Large intestine (tissue), 3 donors: ENCODE measurements at regions not wholly inside any gene's neighbourhood (a gene's known extent, or its start where the extent isn't known, plus 50 kb on each side); places are given as distances from the start of the nearest gene placed in this dataset.

Source experiments
- DNase-seq, 2 donors: peaks; one replicate each; pipeline versions ENCODE4 v3.0.0 to v3.0.0-alpha.2; 2013
- H3K27ac ChIP-seq: one replicate; pipeline ENCODE4 v1.5.1; 2013; ENCODE audit warnings: low read length
- H3K27me3 ChIP-seq: 2 replicates; pipeline ENCODE4 v1.6.1; 2013; ENCODE audit warnings: low read length; ENCODE audit not compliant: control insufficient read depth, insufficient read depth
- H3K36me3 ChIP-seq: 2 replicates; pipeline ENCODE4 v1.6.1; 2013; ENCODE audit warnings: low read length; ENCODE audit not compliant: control insufficient read depth, insufficient read depth
- H3K4me1 ChIP-seq: one replicate; pipeline ENCODE4 v1.6.1; 2013; ENCODE audit warnings: low read length; ENCODE audit not compliant: control insufficient read depth, insufficient read depth
- H3K4me3 ChIP-seq: one replicate; pipeline ENCODE4 v1.5.1; 2013; ENCODE audit warnings: low read length
- H3K9me3 ChIP-seq: one replicate; pipeline ENCODE4 v1.6.1; 2013; ENCODE audit warnings: mild to moderate bottlenecking, low read depth, low read length, moderate library complexity; ENCODE audit not compliant: control insufficient read depth
- WGBS: methylation state at CpG from one replicate; pipeline ENCODE4 v1.1.5; 2013; ENCODE audit warnings: low lambda C conversion rate; ENCODE audit not compliant: insufficient coverage; 5-methylcytosine and 5-hydroxymethylcytosine counted together

DNA sequence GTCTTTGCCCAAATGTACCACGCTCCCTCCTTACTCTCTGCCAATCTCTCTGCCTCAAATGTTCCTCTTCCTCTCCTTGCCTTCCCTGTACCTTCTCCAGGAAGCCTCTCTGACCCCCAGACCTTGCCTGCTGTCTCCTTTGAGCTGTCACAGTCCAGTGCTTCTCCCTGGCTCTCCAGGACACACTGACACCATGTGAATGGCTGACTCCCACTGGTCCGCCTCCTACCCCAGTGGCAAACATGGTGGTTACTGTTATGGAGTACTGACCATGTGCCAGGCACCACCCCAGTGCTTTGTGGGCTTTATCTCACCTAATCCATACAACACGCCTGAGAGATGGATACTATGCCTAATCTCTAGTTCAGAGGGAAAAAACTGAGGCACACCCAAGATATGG is 141.9 kb downstream of the TPRA1 start:
- Histone ChIP-seq H3K36me3 (no peaks in the 10 kb centered on the region), H3K4me3 (no peak overlapping the region), H3K27ac (no peak overlapping the region), H3K4me1 (no peaks in the 10 kb centered on the region), H3K27me3 (peaks cover 20% of the 10 kb centered on the region), H3K9me3 (no peaks in the 10 kb centered on the region)
- WGBS = no CpG with 5 or more reads among the region's 3 CpGs
- DNase-seq = no peak

DNA sequence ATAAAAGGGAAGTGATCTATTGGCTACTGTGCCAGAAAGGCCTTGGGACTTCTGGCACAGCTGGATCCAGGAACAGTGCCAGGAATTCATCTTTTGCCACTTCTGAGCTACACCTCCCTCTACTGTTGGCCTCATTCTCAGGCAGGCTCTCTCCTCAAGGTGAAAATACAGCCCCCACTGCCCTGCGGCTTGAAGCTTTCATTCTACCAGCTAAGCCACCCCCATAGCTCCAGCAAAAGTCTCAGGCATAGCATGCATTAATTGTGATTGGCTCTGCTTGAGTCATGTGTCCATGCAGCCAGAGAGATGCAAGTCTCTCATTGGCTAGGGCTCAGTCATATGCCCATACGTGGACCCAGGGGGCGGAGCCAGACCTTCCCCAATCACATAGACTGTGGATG is 142.4 kb downstream of the TPRA1 start:
- H3K27me3 ChIP-seq = peaks cover 16% of the 10 kb centered on the region

DNA sequence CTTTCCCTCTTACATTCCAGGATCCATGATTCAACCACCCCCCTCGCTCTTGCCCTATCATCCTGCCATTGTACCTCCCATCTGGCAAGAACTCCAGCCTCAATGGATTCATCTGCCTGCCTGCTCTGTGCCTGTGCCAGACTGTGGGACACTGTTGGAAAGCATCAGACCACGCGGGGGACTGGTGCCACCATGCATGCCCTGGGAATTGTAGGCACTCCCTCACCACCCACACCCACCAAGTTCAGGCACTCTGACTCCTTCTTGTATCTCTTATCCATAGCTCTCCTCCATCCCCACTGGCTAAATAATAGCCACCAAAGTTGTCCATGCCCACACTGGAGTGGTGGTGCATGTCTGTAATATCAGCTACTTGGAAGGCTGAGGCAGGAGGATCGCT is 143.8 kb downstream of the TPRA1 start:
- no peak overlapping the region for H3K4me3 ChIP-seq
- no peaks in the 10 kb centered on the region for H3K36me3 ChIP-seq
- no CpG with 5 or more reads among the region's 4 CpGs for WGBS
- DNase-seq = no peak
- no peaks in the 10 kb centered on the region for H3K4me1 ChIP-seq
- no peak overlapping the region for H3K27ac ChIP-seq
- H3K27me3 ChIP-seq = peaks cover 5% of the 10 kb centered on the region
- H3K9me3 ChIP-seq = no peaks in the 10 kb centered on the region

More for the DNA sequence above, 142.4 kb downstream of the TPRA1 start:
- Histone ChIP-seq H3K9me3 (no peaks in the 10 kb centered on the region), H3K4me3 (no peak overlapping the region), H3K4me1 (no peaks in the 10 kb centered on the region), H3K27ac (no peak overlapping the region), H3K36me3 (no peaks in the 10 kb centered on the region)
- no peak for DNase-seq
- 80% methylated on average over 1 of the region's 3 CpGs for WGBS

DNA sequence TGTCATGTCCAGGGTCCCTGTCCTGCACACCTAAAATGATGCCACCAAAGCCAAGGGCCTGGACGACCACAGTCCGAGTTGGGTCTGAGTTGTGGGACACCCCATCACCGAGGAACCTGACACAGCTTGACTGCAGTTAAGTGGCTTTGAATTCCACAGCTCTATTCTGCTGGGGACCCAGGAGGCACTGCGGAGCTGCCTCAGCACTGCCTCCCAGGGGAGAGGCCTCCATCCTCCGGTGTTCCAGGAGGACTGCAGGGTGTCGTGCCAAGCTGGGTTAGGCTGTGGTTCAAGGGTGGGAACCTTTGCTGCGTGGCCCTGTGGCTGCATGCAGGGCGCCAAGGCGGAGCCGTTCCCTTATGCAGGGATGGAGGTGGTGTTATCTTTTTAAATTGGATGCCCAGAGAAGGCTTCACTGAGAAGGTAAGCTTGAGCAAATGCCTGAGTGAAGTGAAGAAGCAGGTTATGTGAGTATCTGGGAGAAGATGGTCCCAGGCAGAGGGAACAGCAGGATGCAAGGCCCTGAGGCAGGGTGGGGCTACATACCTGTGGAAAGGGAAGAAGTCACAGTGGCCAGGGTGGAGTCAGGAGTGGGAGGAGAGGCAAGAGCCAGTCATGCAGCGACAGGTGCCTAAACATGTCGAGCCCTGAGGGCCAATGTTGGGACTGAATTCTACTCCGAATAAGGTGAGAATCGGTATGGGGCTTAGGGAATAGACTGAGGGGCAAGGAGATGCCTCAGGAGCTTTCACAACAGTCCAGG is 144.8 kb downstream of the TPRA1 start:
- no peak overlapping the region for H3K4me3 ChIP-seq
- no peak overlapping the region for H3K27ac ChIP-seq
- H3K9me3 ChIP-seq = no peaks in the 10 kb centered on the region
- no peaks in the 10 kb centered on the region for H3K4me1 ChIP-seq
- no CpG with 5 or more reads among the region's 14 CpGs for WGBS
- DNase-seq = no peak
- H3K27me3 ChIP-seq = peaks cover 3% of the 10 kb centered on the region
- H3K36me3 ChIP-seq = no peaks in the 10 kb centered on the region

DNA sequence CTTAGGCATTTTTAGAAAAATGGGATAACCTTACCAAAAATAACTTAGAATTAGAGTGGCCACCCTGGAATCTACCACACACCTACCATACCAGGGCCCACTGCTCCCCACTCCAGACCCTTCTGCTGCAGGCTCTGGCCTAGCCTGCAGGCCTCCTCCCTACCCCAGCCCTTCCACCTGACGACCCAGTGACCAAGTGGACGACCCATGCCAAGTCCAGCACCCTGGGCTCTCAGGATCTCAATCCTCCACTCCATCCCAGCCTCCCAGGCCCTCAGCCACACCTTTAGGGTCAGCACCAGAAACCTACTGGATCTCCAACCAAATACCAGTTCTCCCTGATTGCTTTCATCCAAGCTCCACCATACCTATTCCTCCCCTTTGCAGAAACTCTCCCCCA is 145.8 kb downstream of the TPRA1 start:
- DNase-seq = no peak
- Histone ChIP-seq H3K9me3 (no peaks in the 10 kb centered on the region), H3K4me1 (no peaks in the 10 kb centered on the region), H3K27ac (no peak overlapping the region), H3K4me3 (no peak overlapping the region), H3K27me3 (peaks cover 3% of the 10 kb centered on the region), H3K36me3 (no peaks in the 10 kb centered on the region)
- WGBS = no CpG with 5 or more reads among the region's 2 CpGs

DNA sequence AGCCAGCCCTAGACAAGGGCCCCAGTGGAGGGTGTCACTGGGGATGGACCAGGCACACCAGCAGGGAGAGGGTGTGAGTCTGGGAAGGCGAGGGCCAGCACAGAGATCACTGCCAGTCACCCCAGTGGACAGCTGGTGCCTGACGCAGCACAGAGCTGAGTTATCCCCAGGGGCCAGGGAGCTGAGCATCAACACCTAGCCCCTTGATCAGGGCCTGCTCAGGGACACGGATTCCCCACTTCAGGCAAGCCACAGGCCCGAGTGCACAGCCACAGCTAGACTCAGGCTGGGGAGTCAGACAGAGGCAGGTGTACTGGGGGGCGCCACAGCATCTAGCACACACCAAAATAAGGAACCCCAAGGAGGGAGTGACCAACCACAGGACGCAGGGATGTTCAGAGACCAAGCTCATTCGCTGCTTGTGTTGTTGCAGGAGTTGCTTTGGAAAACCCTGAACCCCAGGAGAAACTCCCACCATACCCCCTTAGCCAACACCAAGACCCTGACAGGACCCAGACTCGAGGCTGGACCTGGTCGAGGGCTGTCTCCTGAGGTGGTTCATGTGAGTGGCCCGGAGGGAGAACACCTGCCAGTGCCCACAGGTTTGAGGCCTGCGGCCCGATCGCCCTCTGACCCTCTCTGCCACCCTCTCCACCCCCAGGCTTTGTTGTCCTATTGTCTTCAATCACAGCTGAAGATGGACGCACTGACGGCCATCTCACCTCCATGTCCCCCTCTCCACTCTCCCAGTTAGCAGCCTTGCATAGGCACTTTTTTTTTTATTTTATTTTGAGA is 146.8 kb downstream of the TPRA1 start:
- Histone ChIP-seq H3K36me3 (no peaks in the 10 kb centered on the region), H3K9me3 (no peaks in the 10 kb centered on the region), H3K27ac (no peak overlapping the region), H3K4me1 (no peaks in the 10 kb centered on the region), H3K27me3 (peaks cover 3% of the 10 kb centered on the region), H3K4me3 (no peak overlapping the region)
- 98% methylated on average over 5 of the region's 15 CpGs for WGBS
- DNase-seq = no peak

DNA sequence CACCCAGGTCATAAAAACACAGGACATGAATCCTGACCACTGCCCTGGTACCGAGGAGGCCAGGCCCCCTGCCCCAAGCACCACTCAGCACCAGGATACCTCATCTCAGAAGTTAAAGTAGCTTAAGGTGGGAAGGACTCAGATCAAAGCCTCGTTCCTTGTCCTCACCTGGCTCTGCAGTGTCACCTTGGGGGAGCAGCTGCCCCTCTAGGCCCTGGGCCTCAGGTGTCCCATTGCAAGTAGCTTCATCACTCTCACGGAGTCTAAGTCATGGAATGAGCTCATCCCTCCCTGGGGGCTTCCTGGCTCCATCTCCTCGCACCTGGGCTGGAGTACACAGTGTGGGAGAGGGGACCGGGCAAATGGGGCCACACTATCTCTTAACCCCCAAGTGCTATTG is 148.0 kb downstream of the TPRA1 start:
- WGBS = no CpG with 5 or more reads among the region's 5 CpGs
- Histone ChIP-seq H3K36me3 (no peaks in the 10 kb centered on the region), H3K9me3 (no peaks in the 10 kb centered on the region), H3K4me1 (no peaks in the 10 kb centered on the region), H3K4me3 (no peak overlapping the region), H3K27ac (no peak overlapping the region), H3K27me3 (peaks cover 3% of the 10 kb centered on the region)
- DNase-seq = no peak

DNA sequence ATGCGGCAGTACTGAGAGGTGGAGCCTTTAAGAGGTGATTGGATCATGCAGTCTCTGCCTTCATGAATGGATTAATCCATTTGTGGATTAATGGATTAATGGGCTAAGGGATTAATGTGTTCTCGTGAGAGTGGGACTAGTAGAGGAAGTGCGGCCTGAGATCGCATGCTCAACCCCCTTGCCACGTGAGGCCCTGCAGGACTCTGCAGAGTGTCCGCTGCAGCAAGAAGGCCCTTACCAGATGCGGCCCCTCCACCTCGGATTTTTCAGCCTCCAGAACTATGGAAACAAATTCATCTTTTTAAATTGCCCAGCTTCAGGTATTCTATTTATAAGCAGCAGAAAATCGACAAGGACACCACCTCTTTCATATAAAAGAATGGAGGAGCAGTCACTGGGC is 148.8 kb downstream of the TPRA1 start:
- DNase-seq = no peak
- no peaks in the 10 kb centered on the region for H3K4me1 ChIP-seq
- H3K9me3 ChIP-seq = no peaks in the 10 kb centered on the region
- no peaks in the 10 kb centered on the region for H3K36me3 ChIP-seq
- peaks cover 6% of the 10 kb centered on the region for H3K27me3 ChIP-seq
- H3K4me3 ChIP-seq = no peak overlapping the region
- H3K27ac ChIP-seq = no peak overlapping the region
- WGBS = no CpG with 5 or more reads among the region's 9 CpGs

DNA sequence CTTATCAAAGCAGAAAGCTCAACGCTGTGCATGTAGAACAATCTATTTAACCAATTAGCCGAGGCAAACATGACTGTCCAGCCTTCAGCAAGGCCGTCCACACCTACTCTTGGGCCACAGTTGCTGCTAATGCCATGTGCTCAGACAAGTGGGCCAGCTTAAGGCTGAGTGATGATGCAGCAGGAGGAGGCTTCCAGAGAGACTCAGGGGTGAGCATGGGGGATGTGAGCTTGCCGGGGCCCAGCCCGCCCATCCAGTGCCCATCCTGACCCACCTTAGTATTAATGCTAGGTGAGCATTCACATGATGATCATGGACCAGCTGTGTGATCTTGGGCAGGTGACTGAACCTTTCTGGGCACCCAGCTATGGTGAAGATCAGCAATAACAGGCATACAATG is 150.1 kb downstream of the TPRA1 start:
- WGBS = no CpG with 5 or more reads among the region's 5 CpGs
- no peaks in the 10 kb centered on the region for H3K9me3 ChIP-seq
- no peaks in the 10 kb centered on the region for H3K36me3 ChIP-seq
- no peaks in the 10 kb centered on the region for H3K4me1 ChIP-seq
- DNase-seq = no peak
- no peak overlapping the region for H3K4me3 ChIP-seq
- no peak overlapping the region for H3K27ac ChIP-seq
- H3K27me3 ChIP-seq = peaks cover 6% of the 10 kb centered on the region

DNA sequence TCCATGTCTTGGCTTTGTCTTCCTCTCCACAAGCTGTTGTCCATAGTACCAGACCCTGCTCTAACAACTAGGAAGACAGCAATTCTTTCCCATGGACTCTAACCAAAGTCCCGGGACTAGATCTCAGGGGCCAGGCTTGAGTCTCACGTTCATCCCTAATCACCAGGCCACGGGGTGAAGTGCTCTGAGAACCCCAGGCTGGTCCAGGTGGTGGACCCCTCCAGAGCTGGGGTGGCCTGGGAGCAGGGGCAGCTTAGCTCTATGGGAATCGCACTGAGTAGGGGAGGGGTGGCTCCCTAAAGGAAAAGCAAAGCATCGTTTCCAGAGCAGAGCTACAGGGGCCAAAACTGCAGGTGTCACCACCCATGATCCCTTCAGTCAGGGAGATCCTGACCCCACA is 150.9 kb downstream of the TPRA1 start:
- no peak for DNase-seq
- no CpG with 5 or more reads among the region's 5 CpGs for WGBS
- Histone ChIP-seq H3K36me3 (no peaks in the 10 kb centered on the region), H3K27me3 (peaks cover 6% of the 10 kb centered on the region), H3K4me3 (no peak overlapping the region), H3K4me1 (no peaks in the 10 kb centered on the region), H3K9me3 (no peaks in the 10 kb centered on the region), H3K27ac (no peak overlapping the region)
